ENCODE measurements at regions not wholly inside any gene's neighbourhood (a gene's known extent, or its start where the extent isn't known, plus 50 kb on each side); places are given as distances from the start of the nearest gene placed in this dataset.

DNA sequence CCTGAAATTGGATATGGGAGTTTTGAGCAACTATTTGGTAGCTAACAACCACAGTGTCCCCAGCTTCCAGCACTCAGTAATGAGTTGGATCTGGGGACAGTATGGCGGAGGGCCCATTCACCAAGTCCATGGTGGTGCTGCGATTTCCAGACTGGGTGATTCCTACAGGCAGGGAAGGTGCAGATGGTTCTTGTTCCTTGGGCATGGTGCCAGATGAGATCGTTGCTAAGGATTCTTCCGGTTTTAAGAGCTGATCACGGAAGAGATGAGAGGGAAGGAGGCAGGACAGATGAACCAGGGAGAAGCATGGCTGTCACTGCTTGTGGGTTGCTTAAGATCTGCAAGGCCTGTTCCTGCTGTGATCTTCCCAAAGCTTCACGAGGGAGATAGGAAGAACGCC is 380.3 kb downstream of the TCERG1L start:
- no peak for TF ChIP-seq EP300 (IDR thresholded peaks at IDR 0.05)
- TF ChIP-seq POLR2A (IDR thresholded peaks at IDR 0.05): no peak
- TF ChIP-seq, protein P1, sequence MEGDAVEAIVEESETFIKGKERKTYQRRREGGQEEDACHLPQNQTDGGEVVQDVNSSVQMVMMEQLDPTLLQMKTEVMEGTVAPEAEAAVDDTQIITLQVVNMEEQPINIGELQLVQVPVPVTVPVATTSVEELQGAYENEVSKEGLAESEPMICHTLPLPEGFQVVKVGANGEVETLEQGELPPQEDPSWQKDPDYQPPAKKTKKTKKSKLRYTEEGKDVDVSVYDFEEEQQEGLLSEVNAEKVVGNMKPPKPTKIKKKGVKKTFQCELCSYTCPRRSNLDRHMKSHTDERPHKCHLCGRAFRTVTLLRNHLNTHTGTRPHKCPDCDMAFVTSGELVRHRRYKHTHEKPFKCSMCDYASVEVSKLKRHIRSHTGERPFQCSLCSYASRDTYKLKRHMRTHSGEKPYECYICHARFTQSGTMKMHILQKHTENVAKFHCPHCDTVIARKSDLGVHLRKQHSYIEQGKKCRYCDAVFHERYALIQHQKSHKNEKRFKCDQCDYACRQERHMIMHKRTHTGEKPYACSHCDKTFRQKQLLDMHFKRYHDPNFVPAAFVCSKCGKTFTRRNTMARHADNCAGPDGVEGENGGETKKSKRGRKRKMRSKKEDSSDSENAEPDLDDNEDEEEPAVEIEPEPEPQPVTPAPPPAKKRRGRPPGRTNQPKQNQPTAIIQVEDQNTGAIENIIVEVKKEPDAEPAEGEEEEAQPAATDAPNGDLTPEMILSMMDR (IDR thresholded peaks at IDR 0.05): no peak
- H3K27ac ChIP-seq: no peak overlapping the region
- WGBS, 3 donors: 57 to 65% (median 59%) methylated on average over 7 of the region's 7 CpGs
- no peak overlapping the region for H3K4me3 ChIP-seq
- H3K4me1 ChIP-seq (ENCODE audit: insufficient read depth): peaks cover 11% of the 10 kb centered on the region
- H3K9me3 ChIP-seq: no peaks in the 10 kb centered on the region
- DNase-seq: no peak
- no peaks in the 10 kb centered on the region for H3K27me3 ChIP-seq
- no peaks in the 10 kb centered on the region for H3K36me3 ChIP-seq
- intact Hi-C loops (cut with DNase I): no loop called here

DNA sequence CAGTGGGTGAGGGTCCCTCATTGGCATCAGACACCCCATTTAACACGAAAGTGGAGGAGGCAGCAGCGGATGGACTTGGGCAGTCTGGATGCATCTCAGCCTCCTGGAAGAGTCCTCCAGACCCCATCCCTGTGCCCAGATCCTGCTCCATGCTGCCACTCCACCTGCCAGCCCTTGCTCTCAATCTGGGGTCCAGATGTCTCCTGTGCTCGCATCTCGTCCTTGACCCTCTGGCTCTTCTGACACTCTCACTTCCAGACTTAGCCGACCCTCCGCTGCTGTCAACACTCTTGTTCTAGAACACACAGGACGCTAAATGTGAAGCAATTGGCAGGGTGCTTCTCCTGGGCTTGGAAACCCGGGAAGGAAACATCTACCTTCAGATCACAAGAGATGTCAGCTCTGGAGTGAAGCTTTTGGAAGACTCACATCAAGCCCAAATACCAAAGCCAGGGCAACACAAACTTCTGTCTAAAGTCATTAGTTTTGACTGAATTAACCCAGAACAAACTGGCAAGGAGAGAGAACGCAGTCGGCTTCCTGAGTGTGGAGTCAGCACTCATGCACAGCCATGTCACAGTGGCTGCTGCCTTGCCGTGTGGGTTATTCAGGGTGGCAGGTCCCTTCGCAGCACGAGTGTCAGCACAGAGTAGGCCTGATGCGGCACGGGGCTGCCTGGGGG is 379.1 kb downstream of the TCERG1L start:
- no peak for TF ChIP-seq EP300 (IDR thresholded peaks at IDR 0.05)
- no peak for TF ChIP-seq POLR2A (IDR thresholded peaks at IDR 0.05)
- TF ChIP-seq, protein P1 (IDR thresholded peaks at IDR 0.05): no peak
- H3K36me3 ChIP-seq: no peaks in the 10 kb centered on the region
- intact Hi-C loops (cut with DNase I): no loop called here
- DNase-seq: no peak
- WGBS, 3 donors: 77 to 81% (median 80%) methylated on average over 15 of the region's 15 CpGs
- H3K27me3 ChIP-seq: no peaks in the 10 kb centered on the region
- H3K27ac ChIP-seq: no peak overlapping the region
- no peaks in the 10 kb centered on the region for H3K9me3 ChIP-seq
- H3K4me1 ChIP-seq (ENCODE audit: insufficient read depth): peaks cover 11% of the 10 kb centered on the region
- H3K4me3 ChIP-seq: no peak overlapping the region

DNA sequence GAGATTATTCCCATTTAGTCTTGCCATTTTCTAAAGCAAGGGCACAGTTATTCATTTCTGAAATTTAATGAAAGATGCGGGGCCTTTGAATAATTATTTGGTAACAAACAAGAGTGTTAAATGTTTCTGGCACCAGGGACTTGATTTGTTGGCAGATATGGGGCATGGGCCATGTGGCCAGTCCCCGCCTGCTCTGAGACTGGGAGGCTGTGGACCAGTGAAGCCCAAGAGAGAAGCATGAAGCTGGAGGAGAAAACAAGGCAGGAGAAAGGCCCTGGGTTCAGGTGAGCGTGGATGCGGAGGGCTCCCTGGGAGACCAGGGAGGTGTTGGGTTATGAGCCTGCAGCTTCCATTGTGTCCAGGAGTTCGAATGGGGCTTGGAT is 378.5 kb downstream of the TCERG1L start:
- TF ChIP-seq, protein P1 (IDR thresholded peaks at IDR 0.05): no peak
- TF ChIP-seq EP300 (IDR thresholded peaks at IDR 0.05) (no peak), POLR2A (IDR thresholded peaks at IDR 0.05) (no peak)
- no peaks in the 10 kb centered on the region for H3K9me3 ChIP-seq
- H3K27ac ChIP-seq: no peak overlapping the region
- peaks cover 11% of the 10 kb centered on the region for H3K4me1 ChIP-seq (ENCODE audit: insufficient read depth)
- H3K36me3 ChIP-seq: no peaks in the 10 kb centered on the region
- intact Hi-C loops (cut with DNase I): no loop called here
- H3K27me3 ChIP-seq: no peaks in the 10 kb centered on the region
- H3K4me3 ChIP-seq: no peak overlapping the region
- 88 to 95% (median 95%) methylated on average over 5 of the region's 5 CpGs for WGBS, 3 donors
- DNase-seq: no peak

DNA sequence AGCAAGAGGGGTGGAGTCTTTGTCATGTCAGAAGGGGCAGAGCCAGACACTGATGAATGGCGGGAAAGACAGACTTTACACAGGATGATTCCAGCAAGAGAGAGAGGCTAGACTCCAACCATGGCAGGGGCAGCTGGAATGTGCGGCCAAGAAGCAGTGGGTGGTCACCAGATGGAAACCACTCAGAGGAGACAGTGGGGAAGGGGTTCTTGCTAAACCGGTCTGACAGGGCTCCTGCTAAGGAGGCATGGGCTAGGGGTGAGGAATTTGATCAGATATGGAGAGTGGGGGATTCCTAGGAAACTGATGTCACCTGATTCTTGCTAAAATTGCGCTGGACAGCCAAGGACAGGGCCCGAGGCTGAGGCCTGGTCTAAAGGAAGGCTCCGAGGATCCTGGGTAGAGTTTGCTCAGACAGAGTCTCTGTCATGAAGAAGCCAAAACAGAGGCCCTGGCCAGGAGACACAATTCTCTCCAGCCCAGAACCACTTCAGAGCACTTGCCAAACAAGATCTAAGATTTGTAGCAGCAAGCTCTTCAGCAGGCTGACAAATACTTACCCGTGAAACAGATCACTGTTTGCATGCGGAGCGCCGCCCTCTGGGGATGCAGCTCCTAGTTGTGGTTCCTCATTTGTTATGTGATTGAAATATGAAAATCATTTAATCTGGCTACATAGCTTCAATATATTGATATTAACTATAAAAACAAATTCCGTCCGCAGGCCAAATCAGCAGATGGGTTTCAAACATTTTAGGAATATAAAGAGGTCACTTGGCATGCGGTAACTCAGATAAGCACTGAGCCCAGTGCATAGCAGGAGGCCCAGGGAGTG is 377.0 kb downstream of the TCERG1L start:
- peak; percentile 28 to 44 (median 32) for DNase-seq
- intact Hi-C loops (cut with DNase I): no loop called here
- no peaks in the 10 kb centered on the region for H3K36me3 ChIP-seq
- H3K27me3 ChIP-seq: no peaks in the 10 kb centered on the region
- H3K27ac ChIP-seq: peak overlapping the region in 1 of 2 donors; percentile 18
- TF ChIP-seq POLR2A (IDR thresholded peaks at IDR 0.05) (no peak), EP300 (IDR thresholded peaks at IDR 0.05) (no peak)
- TF ChIP-seq, protein P1 (IDR thresholded peaks at IDR 0.05): no peak
- peaks cover 11% of the 10 kb centered on the region for H3K4me1 ChIP-seq (ENCODE audit: insufficient read depth)
- no peak overlapping the region for H3K4me3 ChIP-seq
- WGBS, 3 donors: 24 to 34% (median 26%) methylated on average over 13 of the region's 13 CpGs
- H3K9me3 ChIP-seq: no peaks in the 10 kb centered on the region

All from ovary (tissue), 7 donors.